IMR-90 (cell line): ENCODE measurements at regions not wholly inside any gene's neighbourhood (a gene's known extent, or its start where the extent isn't known, plus 50 kb on each side); places are given as distances from the start of the nearest gene placed in this dataset.

ENCODE experiments used
- ATAC-seq: fragments of 200-7000 bp; cut with Tn5 transposase; 2 replicates; pipeline ENCODE4 v1.9.1; 2020; ENCODE audit warnings: low read depth, mild to moderate bottlenecking, moderate library complexity
- BruUV-seq: library from RNA; stranded (reverse); fragments of 400-500 nt; replicated peaks from 2 replicates; lab custom pipeline; 2021; lab: Mats Ljungman, UMichigan
- CTCF ChIA-PET: fragments of 300-600 bp; formaldehyde crosslinking; extraction: SDS; loops from one replicate; lab custom pipeline; 2021; ENCODE audit warnings: antibody characterized with exemption; lab: Yijun Ruan, JAX
- POLR2A ChIA-PET: fragments of 300-600 bp; sonication (Branson Sonifier 250); formaldehyde crosslinking; loops from one replicate; lab custom pipeline; 2022; ENCODE audit warnings: antibody characterized with exemption; ENCODE audit not compliant: unreplicated experiment; lab: Charles Lee
- DNase-seq: peaks from one replicate; pipeline ENCODE4 v3.0.0; 2013
- H2AFZ ChIP-seq: replicated peaks from 2 replicates; pipeline ENCODE3; 2013; ENCODE audit warnings: low read length, mild to moderate bottlenecking; ENCODE audit not compliant: poor library complexity
- H2AK5ac ChIP-seq: 2 replicates; pipeline ENCODE4 v1.6.1; 2013; ENCODE audit warnings: low read depth, low read length, inconsistent platforms
- H2AK9ac ChIP-seq: replicated peaks from 2 replicates; pipeline ENCODE3; 2013; ENCODE audit warnings: mild to moderate bottlenecking, low read depth, low read length, moderate library complexity; ENCODE audit not compliant: poor library complexity
- H2BK120ac ChIP-seq: 2 replicates; pipeline ENCODE4 v1.6.1; 2013; ENCODE audit warnings: low read depth, low read length, inconsistent platforms
- H2BK15ac ChIP-seq: 3 replicates; pipeline ENCODE4 v1.6.1; 2013; ENCODE audit warnings: low read depth, low read length, inconsistent platforms
- H2BK20ac ChIP-seq: 2 replicates; pipeline ENCODE4 v1.6.1; 2013; ENCODE audit warnings: low read depth, mild to moderate bottlenecking, inconsistent platforms, low read length, moderate library complexity
- H2BK5ac ChIP-seq: 2 replicates; pipeline ENCODE4 v1.6.1; 2013; ENCODE audit warnings: mild to moderate bottlenecking, low read depth, low read length, inconsistent platforms; ENCODE audit not compliant: poor library complexity, severe bottlenecking
- H3K14ac ChIP-seq: replicated peaks from 2 replicates; pipeline ENCODE4 v1.6.1; 2013; ENCODE audit warnings: low read depth, low read length, inconsistent platforms
- H3K18ac ChIP-seq: 2 replicates; pipeline ENCODE4 v1.6.1; 2013; ENCODE audit warnings: low read depth, low read length, control low read depth
- H3K23ac ChIP-seq: 2 replicates; pipeline ENCODE4 v1.6.1; 2013; ENCODE audit warnings: low read depth, low read length, inconsistent platforms
- H3K27ac ChIP-seq: 2 replicates; pipeline ENCODE4 v1.5.1; 2013; ENCODE audit warnings: mild to moderate bottlenecking, control low read depth, low read length; ENCODE audit not compliant: insufficient read depth
- H3K27me3 ChIP-seq: 2 replicates; pipeline ENCODE4 v1.6.1; 2013; ENCODE audit warnings: low read length; ENCODE audit not compliant: control insufficient read depth, insufficient read depth
- H3K36me3 ChIP-seq: 2 replicates; pipeline ENCODE4 v1.6.1; 2013; ENCODE audit warnings: low read length, mixed read lengths; ENCODE audit not compliant: control insufficient read depth, insufficient read depth
- H3K4ac ChIP-seq: 2 replicates; pipeline ENCODE4 v1.6.1; 2013; ENCODE audit warnings: low read depth, low read length, inconsistent platforms
- H3K4me1 ChIP-seq: 2 replicates; pipeline ENCODE4 v1.6.1; 2013; ENCODE audit warnings: low read length, mixed read lengths; ENCODE audit not compliant: control insufficient read depth, insufficient read depth
- H3K4me2 ChIP-seq: 2 replicates; pipeline ENCODE4 v1.6.1; 2013; ENCODE audit warnings: low read depth, mild to moderate bottlenecking, control low read depth, low read length, moderate library complexity
- H3K4me3 ChIP-seq: 2 replicates; pipeline ENCODE4 v1.5.1; 2013; ENCODE audit warnings: low read depth, mild to moderate bottlenecking, control low read depth, low read length, moderate library complexity; ENCODE audit not compliant: insufficient read depth
- H3K56ac ChIP-seq: 2 replicates; pipeline ENCODE4 v1.6.1; 2013; ENCODE audit warnings: low read length, inconsistent platforms; ENCODE audit not compliant: insufficient read depth; ENCODE audit errors: extremely low read depth
- H3K79me1 ChIP-seq, 2 experiments: 2 replicates each; pipeline ENCODE4 v1.6.1; 2013; ENCODE audit warnings: low read length in 2 of 2, inconsistent platforms in 1 of 2, low read depth in 1 of 2
- H3K9ac ChIP-seq: 2 replicates; pipeline ENCODE4 v1.6.1; 2013; ENCODE audit warnings: low read depth, low read length, control low read depth
- H3K9me1 ChIP-seq: 2 replicates; pipeline ENCODE4 v1.6.1; 2013; ENCODE audit warnings: low read length, inconsistent platforms; ENCODE audit not compliant: insufficient read depth
- H3K9me3 ChIP-seq: 2 replicates; pipeline ENCODE4 v1.6.1; 2013; ENCODE audit warnings: low read length; ENCODE audit not compliant: control insufficient read depth, insufficient read depth
- H4K20me1 ChIP-seq: 2 replicates; pipeline ENCODE4 v1.6.1; 2013; ENCODE audit warnings: low read length, inconsistent platforms; ENCODE audit not compliant: insufficient read depth
- H4K5ac ChIP-seq: 2 replicates; pipeline ENCODE4 v1.6.1; 2013; ENCODE audit warnings: mild to moderate bottlenecking, low read depth, low read length, control low read depth
- H4K8ac ChIP-seq, 2 experiments: 2 replicates each; pipeline ENCODE4 v1.6.1; 2013; ENCODE audit warnings: low read depth in 2 of 2, low read length in 2 of 2, control low read depth in 1 of 2, inconsistent platforms in 1 of 2
- H4K91ac ChIP-seq: 2 replicates; pipeline ENCODE4 v1.6.1; 2013; ENCODE audit warnings: low read depth, low read length, inconsistent platforms; ENCODE audit not compliant: insufficient read depth
- BHLHE40 ChIP-seq: fragments of 150-350 bp; IDR thresholded peaks from 2 replicates; pipeline ENCODE4 v1.6.1; 2016; ENCODE audit warnings: mild to moderate bottlenecking, low read depth, low read length
- CEBPB ChIP-seq: IDR thresholded peaks from 2 replicates; pipeline ENCODE4 v1.6.1; 2012; ENCODE audit warnings: low read depth, low read length, improper control_type of control experiment
- CHD1 ChIP-seq: IDR thresholded peaks from 2 replicates; pipeline ENCODE4 v1.6.1; 2012; ENCODE audit warnings: low read depth, low read length, improper control_type of control experiment
- ELK1 ChIP-seq: fragments of 150-350 bp; IDR thresholded peaks from 2 replicates; pipeline ENCODE4 v1.6.1; 2016; ENCODE audit warnings: low read depth, mild to moderate bottlenecking, low read length, moderate library complexity, borderline replicate concordance
- FOS ChIP-seq: fragments of 150-350 bp; IDR thresholded peaks from 2 replicates; pipeline ENCODE4 v1.6.1; 2016; ENCODE audit warnings: low read depth, low read length
- MAFK ChIP-seq: IDR thresholded peaks from 2 replicates; pipeline ENCODE4 v1.6.1; 2012; ENCODE audit warnings: low read depth, low read length, improper control_type of control experiment
- MAZ ChIP-seq: IDR thresholded peaks from 2 replicates; pipeline ENCODE4 v1.6.1; 2012; ENCODE audit warnings: low read depth, mild to moderate bottlenecking, low read length, improper control_type of control experiment, moderate library complexity, borderline replicate concordance
- MXI1 ChIP-seq: IDR thresholded peaks from 2 replicates; pipeline ENCODE4 v1.6.1; 2012; ENCODE audit warnings: low read depth, mild to moderate bottlenecking, low read length, moderate library complexity, borderline replicate concordance
- POLR2A ChIP-seq: IDR thresholded peaks from 2 replicates; pipeline ENCODE4 v1.6.1; 2012; ENCODE audit warnings: mild to moderate bottlenecking, low read depth, low read length
- RAD21 ChIP-seq: IDR thresholded peaks from 2 replicates; pipeline ENCODE4 v1.6.1; 2012; ENCODE audit warnings: low read length, improper control_type of control experiment
- RCOR1 ChIP-seq: IDR thresholded peaks from 2 replicates; pipeline ENCODE4 v1.6.1; 2012; ENCODE audit warnings: mild to moderate bottlenecking, low read length, improper control_type of control experiment; ENCODE audit not compliant: insufficient replicate concordance
- RFX5 ChIP-seq: IDR thresholded peaks from 2 replicates; pipeline ENCODE4 v1.8.0; 2012; ENCODE audit warnings: low read depth, mild to moderate bottlenecking, low read length, moderate library complexity
- SMC3 ChIP-seq: fragments of 150-350 bp; IDR thresholded peaks from 2 replicates; pipeline ENCODE4 v1.6.1; 2016; ENCODE audit warnings: low read depth, mild to moderate bottlenecking, antibody characterized with exemption, low read length, moderate library complexity
- WGBS, 2 experiments: methylation state at CpG; one replicate each; pipeline versions ENCODE4 v1.1.5 to v1.1.7; 2013; ENCODE audit warnings: missing lambda C conversion rate in 2 of 2; ENCODE audit not compliant: insufficient read length in 1 of 2; ENCODE audit errors: extremely low coverage in 2 of 2; 5-methylcytosine and 5-hydroxymethylcytosine counted together
- dilution Hi-C: fragments of 300-500 bp; cut with HindIII; formaldehyde crosslinking; loops from one replicate; pipeline ENCODE4 v1.14.3; 2018; ENCODE audit warnings: low sequenced_read_pairs; ENCODE audit not compliant: unreplicated experiment
- in situ Hi-C: fragments of 300-500 bp; cut with MboI; formaldehyde crosslinking; loops from 3 replicates; pipeline ENCODE4 v1.14.3; 2019; ENCODE audit warnings: low sequenced_read_pairs, inconsistent platforms, mixed read lengths
- intact Hi-C: fragments of 100-400 bp; cut with micrococcal nuclease; formaldehyde crosslinking; loops from 2 replicates; pipeline ENCODE4 v1.10.0; 2022

- CTCF ChIA-PET, result interaction anchor here (0.6 to 1.1 kb wide), 2 partner anchors 11 to 781 kb away, joined by 3 to 4 read pairs; no protein-coding TSS in a partner anchor
- no peak overlapping the region for H3K4me2 ChIP-seq
- POLR2A ChIA-PET, result no interaction called here
- no peak overlapping the region for H2BK5ac ChIP-seq
- no peaks in the 10 kb centered on the region; the same call in 1 of the 2 replicates for H3K9me3 ChIP-seq
- H3K18ac ChIP-seq, result no peak overlapping the region
- no peaks in the 10 kb centered on the region for H3K4me1 ChIP-seq
- DNase-seq (no peak), ATAC-seq (no peak)
- no CpG with 5 or more reads among the region's 1 CpG for WGBS, 2 experiments
- peaks cover 11% of the 10 kb centered on the region for H3K27me3 ChIP-seq
- in situ Hi-C loops (no loop called here), intact Hi-C loops (no loop called here), dilution Hi-C loops (no loop called here)
- TF ChIP-seq ELK1, result no peak
- TF ChIP-seq FOS, result no peak
- TF ChIP-seq SMC3, result no peak
- no peak for TF ChIP-seq POLR2A
- no peak for TF ChIP-seq RAD21
- no peak for TF ChIP-seq CHD1
- no peak for TF ChIP-seq RFX5
- TF ChIP-seq BHLHE40, result no peak
- no peak for TF ChIP-seq RCOR1
- no peak for TF ChIP-seq MAFK
- TF ChIP-seq MAZ, result no peak
- no peak for TF ChIP-seq CEBPB
- no peak for TF ChIP-seq MXI1
- H2AK9ac ChIP-seq, result no peak overlapping the region
- no peaks in the 10 kb centered on the region for H4K20me1 ChIP-seq
- H4K91ac ChIP-seq, result no peak overlapping the region
- no peak overlapping the region for H3K14ac ChIP-seq
- no peak overlapping the region for H3K56ac ChIP-seq
- no TSS peak for BruUV-seq
- H2BK15ac ChIP-seq, result no peak overlapping the region
- no peak overlapping the region for H2BK20ac ChIP-seq
- H3K4ac ChIP-seq, result no peak overlapping the region
- H3K9ac ChIP-seq, result no peak overlapping the region
- H2AFZ ChIP-seq, result no peak overlapping the region
- no peak overlapping the region for H3K4me3 ChIP-seq
- H2AK5ac ChIP-seq, result no peak overlapping the region
- no peaks in the 10 kb centered on the region for H3K36me3 ChIP-seq
- no peaks in the 10 kb centered on the region for H3K9me1 ChIP-seq
- no peak overlapping the region for H3K27ac ChIP-seq
- no peaks in the 10 kb centered on the region for H3K79me1 ChIP-seq
- H3K23ac ChIP-seq, result no peak overlapping the region
- no peak overlapping the region for H4K5ac ChIP-seq
- no peak overlapping the region for H2BK120ac ChIP-seq
- H4K8ac ChIP-seq, result no peak overlapping the region
Measured at GRCh38 chr4:4941751-4942150, 77.5 kb downstream of the CYTL1 start.
